ENCODE measurements at regions not wholly inside any gene's neighbourhood (a gene's known extent, or its start where the extent isn't known, plus 50 kb on each side); places are given as distances from the start of the nearest gene placed in this dataset.
A peak's percentile ranks its signal among the peaks of the same experiment; 100 is the strongest.
"Not testable (repeated sequence)": the region's sequence is repeated elsewhere in the genome, so short reads cannot be mapped to it uniquely, and the experiment has no call there.

- Histone ChIP-seq H2AFZ (ENCODE audit: low read length, unreplicated experiment) (no peak overlapping the region), H3K36me3 (ENCODE audit: insufficient read depth, low read length) (no peaks in the 10 kb centered on the region), H3K79me2 (ENCODE audit: control insufficient read depth, insufficient read depth, low read length, unreplicated experiment) (no peaks in the 10 kb centered on the region), H3K4me3 (ENCODE audit: low read depth, low read length) (no peak overlapping the region), H3K27ac (ENCODE audit: low read depth, low read length) (no peak overlapping the region), H3K27me3 (ENCODE audit: insufficient read depth, low read length) (no peaks in the 10 kb centered on the region), H3K4me1 (ENCODE audit: control insufficient read depth, insufficient read depth, low read length, unreplicated experiment) (no peaks in the 10 kb centered on the region)
Observed at GRCh38 chr1:211206981-211207380, 52.2 kb upstream of the RCOR3 start.

DNA sequence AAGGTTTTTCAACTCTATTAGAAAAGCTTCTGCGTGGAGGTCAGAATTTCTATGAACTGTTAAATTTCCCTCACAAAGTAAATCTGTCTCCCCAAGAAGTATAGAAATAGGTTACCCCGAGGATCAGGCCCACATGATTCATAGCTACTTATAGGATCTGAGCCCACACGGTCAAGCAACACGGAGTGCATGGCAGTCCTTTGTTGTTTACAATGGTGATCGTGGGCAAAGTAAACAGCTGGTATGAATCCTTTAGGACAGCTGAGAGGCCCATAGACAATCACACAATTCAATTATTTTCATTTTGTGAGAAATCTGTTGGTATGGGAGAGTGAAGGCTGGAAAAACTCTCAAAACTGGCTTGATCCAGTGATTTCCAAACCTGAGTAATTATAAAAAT lies 58.9 kb upstream of the RCOR3 start:
- Histone ChIP-seq H3K4me3 (ENCODE audit: low read depth, low read length) (no peak overlapping the region), H3K4me1 (ENCODE audit: control insufficient read depth, insufficient read depth, low read length, unreplicated experiment) (peaks cover 25% of the 10 kb centered on the region), H3K79me2 (ENCODE audit: control insufficient read depth, insufficient read depth, low read length, unreplicated experiment) (no peaks in the 10 kb centered on the region), H3K36me3 (ENCODE audit: insufficient read depth, low read length) (no peaks in the 10 kb centered on the region), H3K27me3 (ENCODE audit: insufficient read depth, low read length) (no peaks in the 10 kb centered on the region), H2AFZ (ENCODE audit: low read length, unreplicated experiment) (peak overlapping the region; percentile 12), H3K27ac (ENCODE audit: low read depth, low read length) (no peak overlapping the region)

DNA sequence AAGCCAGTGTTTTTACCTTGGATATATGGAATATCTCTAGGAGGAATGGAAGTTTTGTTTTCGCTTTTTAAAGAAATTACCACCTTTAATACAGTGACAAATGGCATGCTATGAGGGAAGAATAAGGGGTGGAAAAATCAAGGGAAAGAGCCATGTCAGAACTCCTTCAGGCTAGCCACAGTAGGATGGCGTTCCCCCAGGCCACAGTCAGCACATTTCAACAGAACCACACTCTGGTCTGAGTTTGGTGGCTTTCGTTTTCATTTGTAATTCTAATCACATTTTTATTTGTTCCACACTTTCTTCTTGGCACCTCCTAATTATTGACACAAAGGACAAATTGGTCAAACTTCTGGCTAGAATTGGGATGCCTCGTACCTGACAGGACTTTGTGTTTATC lies 60.3 kb upstream of the RCOR3 start:
- Histone ChIP-seq H3K27ac (ENCODE audit: low read depth, low read length) (peak overlapping the region; percentile 79), H2AFZ (ENCODE audit: low read length, unreplicated experiment) (peak overlapping the region; percentile 90), H3K36me3 (ENCODE audit: insufficient read depth, low read length) (no peaks in the 10 kb centered on the region), H3K79me2 (ENCODE audit: control insufficient read depth, insufficient read depth, low read length, unreplicated experiment) (no peaks in the 10 kb centered on the region), H3K27me3 (ENCODE audit: insufficient read depth, low read length) (no peaks in the 10 kb centered on the region), H3K4me3 (ENCODE audit: low read depth, low read length) (0 out of 2 replicates have a peak overlapping the region, but pooled peaks have one; percentile 5), H3K4me1 (ENCODE audit: control insufficient read depth, insufficient read depth, low read length, unreplicated experiment) (peaks cover 25% of the 10 kb centered on the region)

- Histone ChIP-seq H3K36me3 (ENCODE audit: insufficient read depth, low read length) (no peaks in the 10 kb centered on the region), H3K79me2 (ENCODE audit: control insufficient read depth, insufficient read depth, low read length, unreplicated experiment) (no peaks in the 10 kb centered on the region), H3K27ac (ENCODE audit: low read depth, low read length) (peak overlapping the region; percentile 79), H3K4me3 (ENCODE audit: low read depth, low read length) (no peak overlapping the region), H3K27me3 (ENCODE audit: insufficient read depth, low read length) (no peaks in the 10 kb centered on the region), H2AFZ (ENCODE audit: low read length, unreplicated experiment) (peak overlapping the region; percentile 88), H3K4me1 (ENCODE audit: control insufficient read depth, insufficient read depth, low read length, unreplicated experiment) (peaks cover 25% of the 10 kb centered on the region)
Observed at GRCh38 chr1:211198111-211198510, 61.1 kb upstream of the RCOR3 start.

- Histone ChIP-seq H3K27me3 (ENCODE audit: insufficient read depth, low read length) (no peaks in the 10 kb centered on the region), H3K79me2 (ENCODE audit: control insufficient read depth, insufficient read depth, low read length, unreplicated experiment) (no peaks in the 10 kb centered on the region), H3K4me1 (ENCODE audit: control insufficient read depth, insufficient read depth, low read length, unreplicated experiment) (peaks cover 25% of the 10 kb centered on the region), H3K36me3 (ENCODE audit: insufficient read depth, low read length) (no peaks in the 10 kb centered on the region), H3K27ac (ENCODE audit: low read depth, low read length) (peak overlapping the region; percentile 31; the same call in 1 of the 2 replicates), H2AFZ (ENCODE audit: low read length, unreplicated experiment) (no peak overlapping the region), H3K4me3 (ENCODE audit: low read depth, low read length) (no peak overlapping the region)
Observed at GRCh38 chr1:211196880-211197279, 62.3 kb upstream of the RCOR3 start.

- H3K4me1 ChIP-seq (ENCODE audit: control insufficient read depth, insufficient read depth, low read length, unreplicated experiment), result peaks cover 25% of the 10 kb centered on the region
- no peak overlapping the region for H3K27ac ChIP-seq (ENCODE audit: low read depth, low read length)
- no peaks in the 10 kb centered on the region for H3K79me2 ChIP-seq (ENCODE audit: control insufficient read depth, insufficient read depth, low read length, unreplicated experiment)
- H3K36me3 ChIP-seq (ENCODE audit: insufficient read depth, low read length), result no peaks in the 10 kb centered on the region
- no peaks in the 10 kb centered on the region for H3K27me3 ChIP-seq (ENCODE audit: insufficient read depth, low read length)
- no peak overlapping the region for H3K4me3 ChIP-seq (ENCODE audit: low read depth, low read length)
- H2AFZ ChIP-seq (ENCODE audit: low read length, unreplicated experiment), result no peak overlapping the region
Observed at GRCh38 chr1:211194826-211195225, 60.9 kb upstream of the KCNH1 start.

DNA sequence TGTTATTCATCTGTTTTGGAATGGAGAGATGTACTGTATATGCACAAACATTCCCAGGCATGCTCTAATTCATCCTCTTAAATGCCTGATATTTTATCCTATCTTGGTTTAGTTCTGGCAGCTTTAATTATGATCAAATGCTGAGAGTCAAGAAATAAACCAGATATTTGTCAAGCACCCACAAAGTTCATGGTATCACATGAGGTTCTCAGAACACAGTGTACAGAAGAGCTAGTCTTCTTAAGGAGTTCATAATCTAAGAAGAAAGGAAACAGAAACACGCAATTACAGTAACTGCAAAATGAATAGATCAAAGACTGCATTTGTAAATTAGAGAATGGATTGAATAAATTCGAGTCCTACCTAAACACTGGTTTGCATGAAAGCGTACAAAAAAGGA lies 58.3 kb upstream of the KCNH1 start:
- Histone ChIP-seq H3K27ac (ENCODE audit: low read depth, low read length) (no peak overlapping the region), H3K79me2 (ENCODE audit: control insufficient read depth, insufficient read depth, low read length, unreplicated experiment) (no peaks in the 10 kb centered on the region), H2AFZ (ENCODE audit: low read length, unreplicated experiment) (no peak overlapping the region), H3K4me1 (ENCODE audit: control insufficient read depth, insufficient read depth, low read length, unreplicated experiment) (peaks cover 6% of the 10 kb centered on the region), H3K27me3 (ENCODE audit: insufficient read depth, low read length) (no peaks in the 10 kb centered on the region), H3K4me3 (ENCODE audit: low read depth, low read length) (no peak overlapping the region), H3K36me3 (ENCODE audit: insufficient read depth, low read length) (no peaks in the 10 kb centered on the region)

GRCh38 chr1:211188721-211189120 lies 54.8 kb upstream of the KCNH1 start:
- not testable (repeated sequence) for H3K27me3 ChIP-seq (ENCODE audit: insufficient read depth, low read length); H3K4me3 ChIP-seq (ENCODE audit: low read depth, low read length); H3K4me1 ChIP-seq (ENCODE audit: control insufficient read depth, insufficient read depth, low read length, unreplicated experiment); H3K27ac ChIP-seq (ENCODE audit: low read depth, low read length); H2AFZ ChIP-seq (ENCODE audit: low read length, unreplicated experiment); H3K79me2 ChIP-seq (ENCODE audit: control insufficient read depth, insufficient read depth, low read length, unreplicated experiment); H3K36me3 ChIP-seq (ENCODE audit: insufficient read depth, low read length)

DNA sequence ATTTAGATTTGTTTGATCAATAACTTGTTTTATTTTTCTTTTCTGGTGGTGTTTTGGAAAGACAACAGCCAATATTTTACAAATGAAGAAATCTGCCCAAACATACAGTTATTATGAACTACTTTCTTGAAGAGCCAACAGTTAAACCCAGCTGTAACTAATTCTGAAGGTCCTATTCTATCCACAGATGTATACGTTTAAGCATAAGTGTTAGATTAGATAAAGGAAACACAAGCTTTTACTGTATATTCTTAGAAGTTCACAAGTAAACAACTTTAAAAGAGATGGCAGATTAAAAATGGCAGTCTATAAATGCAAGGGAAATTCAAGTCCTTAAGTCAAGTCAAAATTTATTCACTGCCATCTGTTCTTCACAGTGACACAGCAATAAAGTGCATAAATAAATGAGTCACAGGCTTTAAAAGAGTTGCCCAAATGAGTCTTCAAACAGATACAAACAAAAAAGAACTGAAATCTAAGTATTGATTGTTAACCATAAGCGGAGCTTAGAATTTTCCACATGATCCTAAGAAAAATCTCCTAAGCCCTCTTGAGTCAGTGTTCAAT lies 49.9 kb upstream of the KCNH1 start:
- 0 out of 2 replicates have a peak, but pooled peaks cover 7% of the 10 kb centered on the region for H3K27me3 ChIP-seq (ENCODE audit: insufficient read depth, low read length)
- no peaks in the 10 kb centered on the region for H3K79me2 ChIP-seq (ENCODE audit: control insufficient read depth, insufficient read depth, low read length, unreplicated experiment)
- H3K27ac ChIP-seq (ENCODE audit: low read depth, low read length), result no peak overlapping the region
- H2AFZ ChIP-seq (ENCODE audit: low read length, unreplicated experiment), result peak overlapping the region; percentile 7
- H3K4me3 ChIP-seq (ENCODE audit: low read depth, low read length), result no peak overlapping the region
- peaks cover 8% of the 10 kb centered on the region for H3K4me1 ChIP-seq (ENCODE audit: control insufficient read depth, insufficient read depth, low read length, unreplicated experiment)
- H3K36me3 ChIP-seq (ENCODE audit: insufficient read depth, low read length), result no peaks in the 10 kb centered on the region
